ENCODE measurements at regions not wholly inside any gene's neighbourhood (a gene's known extent, or its start where the extent isn't known, plus 50 kb on each side); places are given as distances from the start of the nearest gene placed in this dataset.

- Mint-ChIP-seq H3K4me1 (peaks cover 46% of the 10 kb centered on the region), H3K27me3 (ENCODE audit: insufficient read depth) (peaks cover 12% of the 10 kb centered on the region), H3K36me3 (ENCODE audit: low read depth) (no peaks in the 10 kb centered on the region), H3K27ac (no peak overlapping the region), H3K9me3 (no peaks in the 10 kb centered on the region), H3K4me3 (no peak overlapping the region)
- Histone ChIP-seq H3K9me3 (ENCODE audit: control insufficient read depth, low read length) (no peaks in the 10 kb centered on the region), H3K36me3 (ENCODE audit: control insufficient read depth, insufficient read depth, low read length) (no peaks in the 10 kb centered on the region), H3K27me3 (ENCODE audit: control insufficient read depth, insufficient read depth, low read length, poor library complexity, severe bottlenecking) (peaks cover 23% of the 10 kb centered on the region), H3K4me1 (ENCODE audit: control insufficient read depth, insufficient read depth, low read length) (peaks cover 16% of the 10 kb centered on the region), H3K9ac (ENCODE audit: extremely low read depth, low read length, poor library complexity, severe bottlenecking) (no peak overlapping the region), H3K27ac (ENCODE audit: low read depth, low read length) (no peak overlapping the region), H3K4me3 (ENCODE audit: low read length) (no peak overlapping the region)
- WGBS, 2 experiments (ENCODE audit: insufficient coverage in 1 of 2, insufficient read length in 1 of 2): 84% methylated on average over 6 to 7 of the region's 7 CpGs
- no peak for TF ChIP-seq CTCF (conservative IDR thresholded peaks at IDR 0.05)
- no peak for DNase-seq
These were observed 337.9 kb downstream of the WDR11 start for GRCh38 chr10:121189066-121189465.

GRCh38 chr10:121194696-121195523, 343.7 kb downstream of the WDR11 start:
- no peaks in the 10 kb centered on the region for H3K36me3 ChIP-seq (ENCODE audit: control insufficient read depth, insufficient read depth, low read length)
- no peak for DNase-seq
- TF ChIP-seq CTCF (conservative IDR thresholded peaks at IDR 0.05): no peak
- no peaks in the 10 kb centered on the region for H3K27me3 ChIP-seq (ENCODE audit: control insufficient read depth, insufficient read depth, low read length, poor library complexity, severe bottlenecking)
- H3K27ac ChIP-seq (ENCODE audit: low read depth, low read length): no peak overlapping the region
- Mint-ChIP-seq H3K4me1 (peaks cover 5% of the 10 kb centered on the region), H3K9me3 (no peaks in the 10 kb centered on the region), H3K4me3 (no peak overlapping the region), H3K36me3 (ENCODE audit: low read depth) (no peaks in the 10 kb centered on the region), H3K27ac (no peak overlapping the region), H3K27me3 (ENCODE audit: insufficient read depth) (peaks cover 7% of the 10 kb centered on the region)
- no peak overlapping the region for H3K9ac ChIP-seq (ENCODE audit: extremely low read depth, low read length, poor library complexity, severe bottlenecking)
- 75 to 100% methylated on average over 6 to 10 of the region's 10 CpGs for WGBS, 2 experiments (ENCODE audit: insufficient coverage in 1 of 2, insufficient read length in 1 of 2)
- no peak overlapping the region for H3K4me3 ChIP-seq (ENCODE audit: low read length)
- H3K9me3 ChIP-seq (ENCODE audit: control insufficient read depth, low read length): no peaks in the 10 kb centered on the region
- no peaks in the 10 kb centered on the region for H3K4me1 ChIP-seq (ENCODE audit: control insufficient read depth, insufficient read depth, low read length)

GRCh38 chr10:121195524-121195910, 344.4 kb downstream of the WDR11 start:
- no peaks in the 10 kb centered on the region for H3K36me3 Mint-ChIP-seq (ENCODE audit: low read depth)
- H3K4me3 Mint-ChIP-seq: no peak overlapping the region
- WGBS, 2 experiments (ENCODE audit: insufficient coverage in 1 of 2, insufficient read length in 1 of 2): 71 to 80% methylated on average over 6 to 8 of the region's 8 CpGs
- peaks cover 5% of the 10 kb centered on the region for H3K4me1 Mint-ChIP-seq
- DNase-seq: no peak
- H3K9me3 ChIP-seq (ENCODE audit: control insufficient read depth, low read length): no peaks in the 10 kb centered on the region
- H3K4me1 ChIP-seq (ENCODE audit: control insufficient read depth, insufficient read depth, low read length): no peaks in the 10 kb centered on the region
- no peak for TF ChIP-seq CTCF (conservative IDR thresholded peaks at IDR 0.05)
- no peaks in the 10 kb centered on the region for H3K27me3 ChIP-seq (ENCODE audit: control insufficient read depth, insufficient read depth, low read length, poor library complexity, severe bottlenecking)
- H3K27ac ChIP-seq (ENCODE audit: low read depth, low read length): no peak overlapping the region
- no peaks in the 10 kb centered on the region for H3K9me3 Mint-ChIP-seq
- H3K4me3 ChIP-seq (ENCODE audit: low read length): no peak overlapping the region
- no peak overlapping the region for H3K27ac Mint-ChIP-seq
- H3K36me3 ChIP-seq (ENCODE audit: control insufficient read depth, insufficient read depth, low read length): no peaks in the 10 kb centered on the region
- H3K9ac ChIP-seq (ENCODE audit: extremely low read depth, low read length, poor library complexity, severe bottlenecking): no peak overlapping the region
- H3K27me3 Mint-ChIP-seq (ENCODE audit: insufficient read depth): peaks cover 11% of the 10 kb centered on the region
